HEK293 (cell line): ENCODE measurements at regions not wholly inside any gene's neighbourhood (a gene's known extent, or its start where the extent isn't known, plus 50 kb on each side); places are given as distances from the start of the nearest gene placed in this dataset.

Experiments
- CTCF ChIA-PET: fragments of 350-600 bp; formaldehyde crosslinking; extraction: SDS; loops from one replicate; lab custom pipeline; 2021; ENCODE audit warnings: antibody characterized with exemption; lab: Yijun Ruan, JAX
- POLR2A ChIA-PET: fragments of 300-600 bp; formaldehyde crosslinking; extraction: SDS; loops from one replicate; lab custom pipeline; 2020; ENCODE audit warnings: antibody characterized with exemption, inconsistent platforms; lab: Yijun Ruan, JAX
- H3K27ac ChIP-seq: fragments of 200-500 bp; sonication (Bioruptor generic); 2 replicates; pipeline ENCODE4 v1.5.1; 2014; ENCODE audit warnings: low read depth, low read length, control low read depth, inconsistent platforms; ENCODE audit errors: extremely low read depth
- H3K36me3 ChIP-seq, 2 experiments: fragments of 200-500 bp in 1 of 2; sonication (Bioruptor generic) in 1 of 2; 1 replicate in 1 of 2; 2 replicates in 1 of 2; pipeline ENCODE4 v1.5.1; 2014 to 2017; ENCODE audit warnings: inconsistent platforms in 2 of 2, low read length in 2 of 2; ENCODE audit not compliant: control insufficient read depth in 2 of 2, insufficient read depth in 1 of 2
- H3K4me1 ChIP-seq: fragments of 200-500 bp; sonication (Bioruptor generic); 2 replicates; pipeline ENCODE4 v1.5.1; 2014; ENCODE audit warnings: mild to moderate bottlenecking, low read length, inconsistent platforms; ENCODE audit not compliant: control insufficient read depth, insufficient read depth
- H3K4me3 ChIP-seq: 2 replicates; pipeline ENCODE4 v1.5.1; 2011; ENCODE audit warnings: low read depth, mild to moderate bottlenecking, control low read depth, low read length, moderate library complexity
- H3K9me3 ChIP-seq: fragments of 200-500 bp; sonication (Bioruptor generic); 2 replicates; pipeline ENCODE4 v1.5.1; 2014; ENCODE audit warnings: low read depth, low read length, inconsistent platforms; ENCODE audit not compliant: control insufficient read depth, insufficient read depth
- ATF2 ChIP-seq: fragments of 450-650 bp; formaldehyde crosslinking; IDR thresholded peaks from 2 replicates; pipeline ENCODE4 v1.5.1; 2016; ENCODE audit warnings: missing biosample characterization, missing genetic modification characterization, low read depth
- CTCF ChIP-seq: fragments of 450-650 bp; formaldehyde crosslinking; IDR thresholded peaks from 2 replicates; pipeline ENCODE4 v1.5.1; 2016; ENCODE audit warnings: missing biosample characterization, missing genetic modification characterization
- GFI1B ChIP-seq: fragments of 450-650 bp; formaldehyde crosslinking; IDR thresholded peaks from 2 replicates; pipeline ENCODE4 v1.5.1; 2016; ENCODE audit warnings: missing biosample characterization, missing genetic modification characterization
- GLIS2 ChIP-seq: fragments of 450-650 bp; formaldehyde crosslinking; IDR thresholded peaks from 2 replicates; pipeline ENCODE4 v1.5.1; 2016; ENCODE audit warnings: missing biosample characterization, missing genetic modification characterization
- HOXA7 ChIP-seq: sonication (generic); formaldehyde crosslinking; IDR thresholded peaks from 2 replicates; pipeline ENCODE4 v1.8.1; 2022; ENCODE audit warnings: missing genetic modification reagents, borderline replicate concordance
- PRDM4 ChIP-seq: fragments of 450-650 bp; formaldehyde crosslinking; IDR thresholded peaks from 2 replicates; pipeline ENCODE4 v1.5.1; 2017; ENCODE audit warnings: missing biosample characterization, missing genetic modification characterization
- PRDM6 ChIP-seq: fragments of 450-650 bp; formaldehyde crosslinking; IDR thresholded peaks from 2 replicates; pipeline ENCODE4 v1.5.1; 2017; ENCODE audit warnings: missing biosample characterization, missing genetic modification characterization
- RBAK ChIP-seq: fragments of 450-650 bp; formaldehyde crosslinking; IDR thresholded peaks from 2 replicates; pipeline ENCODE4 v1.5.1; 2016; ENCODE audit warnings: missing biosample characterization, missing genetic modification characterization
- ZBTB10 ChIP-seq: fragments of 450-650 bp; formaldehyde crosslinking; IDR thresholded peaks from 2 replicates; pipeline ENCODE4 v1.5.1; 2016; ENCODE audit warnings: missing biosample characterization, missing genetic modification characterization
- ZBTB21 ChIP-seq: fragments of 450-650 bp; formaldehyde crosslinking; IDR thresholded peaks from 2 replicates; pipeline ENCODE4 v1.5.1; 2017; ENCODE audit warnings: missing biosample characterization, missing genetic modification characterization
- ZNF138 ChIP-seq: fragments of 450-650 bp; formaldehyde crosslinking; IDR thresholded peaks from 2 replicates; pipeline ENCODE4 v1.5.1; 2016; ENCODE audit warnings: missing biosample characterization, missing genetic modification characterization, borderline replicate concordance
- ZNF16 ChIP-seq: fragments of 450-650 bp; formaldehyde crosslinking; IDR thresholded peaks from 2 replicates; pipeline ENCODE4 v1.5.1; 2016; ENCODE audit warnings: low read depth, missing biosample characterization, missing genetic modification characterization
- ZNF169 ChIP-seq: fragments of 450-650 bp; formaldehyde crosslinking; IDR thresholded peaks from 2 replicates; pipeline ENCODE4 v1.5.1; 2016; ENCODE audit warnings: missing biosample characterization, missing genetic modification characterization
- ZNF239 ChIP-seq: fragments of 450-650 bp; formaldehyde crosslinking; IDR thresholded peaks from 2 replicates; pipeline ENCODE4 v1.5.1; 2016; ENCODE audit warnings: missing biosample characterization, missing genetic modification characterization
- ZNF366 ChIP-seq: fragments of 450-650 bp; formaldehyde crosslinking; conservative IDR thresholded peaks from 2 replicates; pipeline ENCODE4 v1.5.1; 2016; ENCODE audit warnings: missing biosample characterization, missing genetic modification characterization
- ZNF37A ChIP-seq: fragments of 450-650 bp; IDR thresholded peaks from 2 replicates; pipeline ENCODE4 v1.5.1; 2018; ENCODE audit warnings: missing biosample characterization, missing genetic modification characterization
- ZNF433 ChIP-seq: fragments of 450-650 bp; formaldehyde crosslinking; IDR thresholded peaks from 2 replicates; pipeline ENCODE4 v1.5.1; 2016; ENCODE audit warnings: missing biosample characterization, missing genetic modification characterization, low read depth
- ZNF555 ChIP-seq: fragments of 450-650 bp; formaldehyde crosslinking; conservative IDR thresholded peaks from 2 replicates; pipeline ENCODE4 v1.5.1; 2017; ENCODE audit warnings: missing biosample characterization, mild to moderate bottlenecking, missing genetic modification characterization, inconsistent platforms
- ZNF580 ChIP-seq: fragments of 450-650 bp; formaldehyde crosslinking; IDR thresholded peaks from 2 replicates; pipeline ENCODE4 v1.5.1; 2016; ENCODE audit warnings: missing biosample characterization, missing genetic modification characterization
- ZNF585B ChIP-seq: fragments of 450-650 bp; formaldehyde crosslinking; IDR thresholded peaks from 2 replicates; pipeline ENCODE4 v1.5.1; 2016; ENCODE audit warnings: missing biosample characterization, missing genetic modification characterization
- ZNF600 ChIP-seq: fragments of 450-650 bp; formaldehyde crosslinking; IDR thresholded peaks from 2 replicates; pipeline ENCODE4 v1.5.1; 2016; ENCODE audit warnings: missing biosample characterization, missing genetic modification characterization
- ZNF747 ChIP-seq: fragments of 450-650 bp; formaldehyde crosslinking; IDR thresholded peaks from 2 replicates; pipeline ENCODE4 v1.5.1; 2016; ENCODE audit warnings: missing biosample characterization, missing genetic modification characterization
- ZNF768 ChIP-seq: fragments of 450-650 bp; formaldehyde crosslinking; IDR thresholded peaks from 2 replicates; pipeline ENCODE4 v1.5.1; 2018; ENCODE audit warnings: missing biosample characterization, mild to moderate bottlenecking, missing genetic modification characterization
- ZXDB ChIP-seq: fragments of 450-650 bp; formaldehyde crosslinking; IDR thresholded peaks from 2 replicates; pipeline ENCODE4 v1.5.1; 2016; ENCODE audit warnings: missing biosample characterization, missing genetic modification characterization

GRCh38 chr18:47519277-47519676 is 267.8 kb upstream of the SKOR2 start:
- H3K27ac ChIP-seq, result no peak overlapping the region
- ChIA-PET POLR2A (no interaction called here), CTCF (no interaction called here)
- H3K9me3 ChIP-seq, result no peaks in the 10 kb centered on the region
- no peak overlapping the region for H3K4me3 ChIP-seq
- H3K4me1 ChIP-seq, result no peaks in the 10 kb centered on the region
- H3K36me3 ChIP-seq, result no peaks in the 10 kb centered on the region
- TF ChIP-seq ZNF433 (no peak), ZBTB10 (tag by site-specific recombination) (no peak), PRDM6 (no peak), ZNF747 (tag by site-specific recombination) (no peak), ZNF239 (no peak), ZNF580 (tag by site-specific recombination) (no peak), HOXA7 (CRISPR knock-in tag) (no peak), ZNF169 (tag by site-specific recombination) (no peak), ZNF600 (tag by site-specific recombination) (no peak), ZBTB21 (tag by site-specific recombination) (no peak), ZNF366 (tag by site-specific recombination) (no peak), ZNF16 (tag by site-specific recombination) (no peak)

- Histone ChIP-seq H3K36me3 (no peaks in the 10 kb centered on the region), H3K4me3 (no peak overlapping the region), H3K27ac (no peak overlapping the region)
- ChIA-PET POLR2A (no interaction called here), CTCF (no interaction called here)
- TF ChIP-seq ZNF555 (tag by site-specific recombination), result no peak
- no peak for TF ChIP-seq GLIS2 (tag by site-specific recombination)
- TF ChIP-seq RBAK (tag by site-specific recombination), result no peak
- TF ChIP-seq ZNF37A (tag by site-specific recombination), result no peak
- TF ChIP-seq ZNF138 (tag by site-specific recombination), result no peak
- TF ChIP-seq ZNF768 (tag by site-specific recombination), result no peak
- TF ChIP-seq ZNF585B (tag by site-specific recombination), result no peak
- TF ChIP-seq GFI1B (tag by site-specific recombination), result no peak
- no peak for TF ChIP-seq PRDM4 (tag by site-specific recombination)
- no peak for TF ChIP-seq ATF2 (tag by site-specific recombination)
- TF ChIP-seq CTCF, result no peak
- no peak for TF ChIP-seq ZXDB (tag by site-specific recombination)
- TF ChIP-seq, all 188 proteins: peak for 0
- Histone ChIP-seq H3K9me3 (no peaks in the 10 kb centered on the region), H3K4me1 (no peaks in the 10 kb centered on the region)
These were observed 262.2 kb upstream of the SKOR2 start for GRCh38 chr18:47513614-47514013.
